HCT116 (cell line): ENCODE measurements at regions not wholly inside any gene's neighbourhood (a gene's known extent, or its start where the extent isn't known, plus 50 kb on each side); places are given as distances from the start of the nearest gene placed in this dataset.

ENCODE experiments used
- ATAC-seq: fragments of 200-7000 bp; cut with Tn5 transposase; 2 replicates; pipeline ENCODE4 v1.9.1; 2020; ENCODE audit warnings: mild to moderate bottlenecking, moderate library complexity
- BruUV-seq: library from RNA; stranded (reverse); fragments of 400-500 nt; replicated peaks from 2 replicates; lab custom pipeline; 2021; lab: Mats Ljungman, UMichigan
- CTCF ChIA-PET: fragments of 300-600 bp; sonication (Branson Sonifier 250); formaldehyde crosslinking; loops from one replicate; lab custom pipeline; 2021; ENCODE audit warnings: antibody characterized with exemption; lab: Charles Lee
- POLR2A ChIA-PET: fragments of 300-600, 350-600 bp; sonication (Branson Sonifier 250); formaldehyde crosslinking; loops from one replicate; lab custom pipeline; 2021; ENCODE audit warnings: antibody characterized with exemption; lab: Charles Lee
- RAD21 ChIA-PET, 2 experiments: fragments of 300-600 bp; sonication (Branson Sonifier 250); formaldehyde crosslinking; loops; one replicate each; lab custom pipeline; 2023; ENCODE audit warnings: low total read pairs in 2 of 2; ENCODE audit not compliant: uncharacterized antibody in 2 of 2, unreplicated experiment in 2 of 2, low non-redundant PET in 1 of 2; lab: Charles Lee
- DNase-seq: peaks from one replicate; pipeline ENCODE4 v3.0.0-alpha.2; 2010; ENCODE audit warnings: low read depth, low spot score
- H2AFZ ChIP-seq: fragments of 200-600 bp; shearing (Covaris generic), sonication (generic); 2 replicates; pipeline ENCODE4 v1.6.1; 2017; ENCODE audit warnings: low read depth, mixed run types, mixed read lengths, antibody characterized with exemption, low read length; ENCODE audit not compliant: poor library complexity, severe bottlenecking
- H3K27ac ChIP-seq: 2 replicates; pipeline ENCODE4 v1.5.1; 2012; ENCODE audit warnings: low read depth, low read length
- H3K27me3 ChIP-seq: fragments of 200-600 bp; sonication (generic); 2 replicates; pipeline ENCODE4 v1.6.1; 2016; ENCODE audit warnings: mixed run types, low read length, mixed read lengths; ENCODE audit not compliant: insufficient read depth
- H3K36me3 ChIP-seq, 2 experiments: fragments of 200-500 bp in 1 of 2; fragments of 200-600 bp in 1 of 2; sonication (Bioruptor generic) in 1 of 2; sonication (generic) in 1 of 2; 2 replicates each; pipeline versions ENCODE4 v1.5.1 to v1.6.1; 2014 to 2016; ENCODE audit warnings: low read length in 2 of 2, inconsistent platforms in 1 of 2, mixed read lengths in 1 of 2, mixed run types in 1 of 2; ENCODE audit not compliant: insufficient read depth in 2 of 2, control insufficient read depth in 1 of 2
- H3K4me1 ChIP-seq, 2 experiments: fragments of 200-600 bp in 1 of 2; sonication (generic) in 1 of 2; 2 replicates each; pipeline versions ENCODE4 v1.5.1 to v1.6.1; 2012 to 2017; ENCODE audit warnings: low read length in 2 of 2, inconsistent platforms in 1 of 2, mild to moderate bottlenecking in 1 of 2, mixed read lengths in 1 of 2, mixed run types in 1 of 2, moderate library complexity in 1 of 2; ENCODE audit not compliant: insufficient read depth in 2 of 2, control insufficient read depth in 1 of 2
- H3K4me2 ChIP-seq: fragments of 200-600 bp; sonication (generic); 2 replicates; pipeline ENCODE4 v1.6.1; 2017; ENCODE audit warnings: mixed run types, low read length, mixed read lengths
- H3K4me3 ChIP-seq, 2 experiments: fragments of 200-600 bp in 1 of 2; sonication (generic) in 1 of 2; replicated peaks in 1 of 2; 2 replicates each; pipeline ENCODE4 v1.5.1; 2011 to 2016; ENCODE audit warnings: low read length in 2 of 2, control low read depth in 1 of 2, low read depth in 1 of 2, mild to moderate bottlenecking in 1 of 2, mixed read lengths in 1 of 2, mixed run types in 1 of 2
- H3K79me2 ChIP-seq: fragments of 200-600 bp; sonication (generic); 2 replicates; pipeline ENCODE4 v1.6.1; 2017; ENCODE audit warnings: mild to moderate bottlenecking, mixed run types, low read length, moderate library complexity, mixed read lengths; ENCODE audit not compliant: insufficient read depth
- H3K9ac ChIP-seq: fragments of 200-600 bp; sonication (generic); 2 replicates; pipeline ENCODE4 v1.6.1; 2016; ENCODE audit warnings: low read length, mixed read lengths
- H3K9me2 ChIP-seq: fragments of 200-600 bp; sonication (generic), shearing (Covaris generic); 2 replicates; pipeline ENCODE4 v1.6.1; 2017; ENCODE audit warnings: mixed run types, mild to moderate bottlenecking, moderate library complexity; ENCODE audit not compliant: insufficient read depth
- H3K9me3 ChIP-seq, 2 experiments: fragments of 200-500 bp in 1 of 2; fragments of 200-600 bp in 1 of 2; sonication (Bioruptor generic) in 1 of 2; sonication (generic) in 1 of 2; 2 replicates each; pipeline ENCODE4 v1.6.1; 2014 to 2017; ENCODE audit warnings: low read length in 2 of 2, mixed read lengths in 2 of 2, inconsistent platforms in 1 of 2, low read depth in 1 of 2, mild to moderate bottlenecking in 1 of 2, mixed run types in 1 of 2, moderate library complexity in 1 of 2; ENCODE audit not compliant: control insufficient read depth in 1 of 2, insufficient read depth in 1 of 2
- H4K20me1 ChIP-seq: fragments of 200-600 bp; sonication (generic), shearing (Covaris generic); 2 replicates; pipeline ENCODE4 v1.6.1; 2017; ENCODE audit warnings: mixed run types, mild to moderate bottlenecking, moderate library complexity; ENCODE audit not compliant: insufficient read depth
- CBX3 ChIP-seq: IDR thresholded peaks from 2 replicates; pipeline ENCODE4 v1.6.1; 2012; ENCODE audit warnings: low read depth
- CEBPB ChIP-seq: IDR thresholded peaks from 2 replicates; pipeline ENCODE4 v1.6.1; 2012; ENCODE audit warnings: low read depth
- EGR1 ChIP-seq: IDR thresholded peaks from 2 replicates; pipeline ENCODE4 v1.6.1; 2012; ENCODE audit warnings: low read depth
- ELF1 ChIP-seq: IDR thresholded peaks from 2 replicates; pipeline ENCODE4 v1.6.1; 2012; ENCODE audit warnings: low read depth, borderline replicate concordance
- EZH2 ChIP-seq: fragments of 200-600 bp; sonication (generic); IDR thresholded peaks from 2 replicates; pipeline ENCODE4 v1.6.1; 2017; ENCODE audit warnings: antibody characterized with exemption, mixed run types
- EZH2phosphoT487 ChIP-seq: fragments of 200-600 bp; IDR thresholded peaks from 2 replicates; pipeline ENCODE4 v1.6.1; 2018; ENCODE audit warnings: antibody characterized with exemption, borderline replicate concordance
- FOSL1 ChIP-seq: IDR thresholded peaks from 2 replicates; pipeline ENCODE4 v1.6.1; 2012; ENCODE audit warnings: low read depth
- POLR2A ChIP-seq: IDR thresholded peaks from 2 replicates; pipeline ENCODE4 v1.7.0; 2011; ENCODE audit warnings: borderline replicate concordance; ENCODE audit not compliant: insufficient read depth, insufficient read length; ENCODE audit errors: extremely low read depth
- SRF ChIP-seq: IDR thresholded peaks from 2 replicates; pipeline ENCODE4 v1.6.1; 2012; ENCODE audit warnings: low read depth
- TCF7L2 ChIP-seq: IDR thresholded peaks from 2 replicates; pipeline ENCODE4 v1.7.0; 2011; ENCODE audit warnings: borderline replicate concordance, inconsistent platforms; ENCODE audit not compliant: insufficient read depth, insufficient read length; ENCODE audit errors: extremely low read depth
- ZFX ChIP-seq: fragments of 450-650 bp; IDR thresholded peaks from 2 replicates; pipeline ENCODE4 v1.6.1; 2017
- ZNF274 ChIP-seq: fragments of 200-500 bp; sonication (Bioruptor generic); IDR thresholded peaks from 2 replicates; pipeline ENCODE4 v1.6.1; 2014; ENCODE audit warnings: mild to moderate bottlenecking, low read depth, low read length, inconsistent platforms
- intact Hi-C: fragments of 100-400 bp; cut with micrococcal nuclease; formaldehyde crosslinking; loops from 2 replicates; pipeline ENCODE4 v1.10.0; 2022
- TF ChIP-seq, protein P1 (sequence below): IDR thresholded peaks from 2 replicates; pipeline ENCODE4 v1.6.1; 2012
- TF ChIP-seq, protein P2 (sequence below): IDR thresholded peaks from 2 replicates; pipeline ENCODE4 v1.6.1; 2011; ENCODE audit warnings: mild to moderate bottlenecking, low read length, moderate library complexity; ENCODE audit not compliant: insufficient replicate concordance; ENCODE audit errors: extremely low read depth
- TF ChIP-seq, protein P3 (sequence below), 3 experiments: fragments of 200-600 bp in 1 of 3; sonication (generic) in 1 of 3; IDR thresholded peaks in 2 of 3; conservative IDR thresholded peaks in 1 of 3; 2 replicates each; pipeline ENCODE4 v1.5.1; 2012 to 2017; ENCODE audit warnings: low read depth in 2 of 3, low read length in 2 of 3, antibody characterized with exemption in 1 of 3, borderline replicate concordance in 1 of 3, control low read depth in 1 of 3, mild to moderate bottlenecking in 1 of 3, mixed read lengths in 1 of 3, mixed run types in 1 of 3, moderate library complexity in 1 of 3; ENCODE audit not compliant: insufficient read depth in 1 of 3
- TF ChIP-seq, protein P4 (sequence below): IDR thresholded peaks from 2 replicates; pipeline ENCODE4 v1.6.1; 2012

DNA sequence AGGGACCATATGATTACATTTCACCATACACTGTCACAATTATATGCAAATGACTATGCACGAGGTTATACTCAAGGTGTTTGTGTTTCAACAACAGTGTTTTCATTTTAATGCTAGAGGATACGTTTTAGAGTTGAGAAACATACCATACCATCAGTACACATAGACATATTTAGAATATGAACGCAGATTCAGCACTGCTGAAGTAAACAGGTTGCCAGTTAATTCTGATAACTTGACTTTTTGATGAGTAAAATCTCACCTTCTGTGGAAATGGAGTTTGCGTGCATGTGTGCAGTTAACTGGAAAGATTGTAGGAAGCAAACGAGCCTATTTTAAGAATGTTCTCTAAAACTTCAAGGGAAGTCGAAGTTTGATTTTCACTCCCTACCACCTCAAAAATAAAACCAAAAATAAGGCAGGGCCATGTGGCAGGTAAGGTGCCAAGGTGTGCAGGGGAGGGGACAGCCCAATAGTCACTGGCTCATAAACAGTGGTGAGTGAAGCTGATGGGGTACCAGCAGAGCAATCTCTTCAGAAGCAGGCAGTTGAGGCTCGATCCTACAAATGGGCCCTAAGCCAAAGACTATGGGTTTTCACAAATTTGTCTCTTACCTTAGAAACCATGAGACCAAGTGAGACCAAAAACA, 213.1 kb downstream of the IKZF2 start:
- no peak for DNase-seq
- no peak overlapping the region for H3K9ac ChIP-seq
- H3K9me2 ChIP-seq: no peaks in the 10 kb centered on the region
- intact Hi-C loops: no loop called here
- ChIA-PET CTCF (no interaction called here), POLR2A (no interaction called here), RAD21 (no interaction called here)
- no peaks in the 10 kb centered on the region for H4K20me1 ChIP-seq
- H3K4me2 ChIP-seq: no peak overlapping the region
- no peaks in the 10 kb centered on the region for H3K79me2 ChIP-seq
- H3K36me3 ChIP-seq: no peaks in the 10 kb centered on the region
- no peak overlapping the region for H3K4me3 ChIP-seq
- ATAC-seq: no peak
- no peak for TF ChIP-seq FOSL1
- TF ChIP-seq, protein P1, sequence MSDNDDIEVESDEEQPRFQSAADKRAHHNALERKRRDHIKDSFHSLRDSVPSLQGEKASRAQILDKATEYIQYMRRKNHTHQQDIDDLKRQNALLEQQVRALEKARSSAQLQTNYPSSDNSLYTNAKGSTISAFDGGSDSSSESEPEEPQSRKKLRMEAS: no peak
- no peak for TF ChIP-seq POLR2A
- no peak overlapping the region for H3K27ac ChIP-seq
- H3K9me3 ChIP-seq: no peaks in the 10 kb centered on the region
- no TSS peak for BruUV-seq
- H2AFZ ChIP-seq: no peak overlapping the region
- peaks cover 15 to 18% of the 10 kb centered on the region in 2 experiments; a peak in 3 of 4 replicates for H3K4me1 ChIP-seq
- no peaks in the 10 kb centered on the region for H3K27me3 ChIP-seq

DNA sequence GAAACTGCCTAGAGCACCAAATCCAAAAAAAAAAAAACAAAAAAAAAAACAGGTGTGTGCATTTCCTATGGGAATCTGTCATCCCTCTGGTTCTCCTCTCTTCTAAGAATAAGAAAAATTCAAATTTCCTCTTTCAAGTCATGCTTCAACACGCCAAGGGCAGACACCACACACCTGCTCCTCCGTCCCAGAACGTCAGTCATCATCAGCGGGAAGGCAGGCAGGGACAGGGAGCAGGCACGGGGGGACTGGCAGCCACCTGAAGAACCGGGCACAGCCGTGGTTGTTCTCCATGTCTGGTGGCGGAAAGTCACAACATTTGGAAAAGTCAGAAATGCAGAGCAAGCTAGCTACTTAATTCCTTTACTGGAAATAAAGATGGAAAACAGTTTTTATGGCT, 214.8 kb downstream of the IKZF2 start:
- no peaks in the 10 kb centered on the region for H4K20me1 ChIP-seq
- H3K79me2 ChIP-seq: no peaks in the 10 kb centered on the region
- no peak overlapping the region for H3K27ac ChIP-seq
- ChIA-PET POLR2A (no interaction called here), CTCF (no interaction called here), RAD21 (no interaction called here)
- H2AFZ ChIP-seq: no peak overlapping the region
- TF ChIP-seq EZH2phosphoT487 (no peak), TCF7L2 (no peak), ELF1 (no peak), EZH2 (no peak), SRF (no peak), EGR1 (no peak), CEBPB (no peak), FOSL1 (no peak), CBX3 (no peak), ZFX (no peak), POLR2A (no peak), ZNF274 (no peak)
- TF ChIP-seq, protein P1: no peak
- TF ChIP-seq, protein P2, sequence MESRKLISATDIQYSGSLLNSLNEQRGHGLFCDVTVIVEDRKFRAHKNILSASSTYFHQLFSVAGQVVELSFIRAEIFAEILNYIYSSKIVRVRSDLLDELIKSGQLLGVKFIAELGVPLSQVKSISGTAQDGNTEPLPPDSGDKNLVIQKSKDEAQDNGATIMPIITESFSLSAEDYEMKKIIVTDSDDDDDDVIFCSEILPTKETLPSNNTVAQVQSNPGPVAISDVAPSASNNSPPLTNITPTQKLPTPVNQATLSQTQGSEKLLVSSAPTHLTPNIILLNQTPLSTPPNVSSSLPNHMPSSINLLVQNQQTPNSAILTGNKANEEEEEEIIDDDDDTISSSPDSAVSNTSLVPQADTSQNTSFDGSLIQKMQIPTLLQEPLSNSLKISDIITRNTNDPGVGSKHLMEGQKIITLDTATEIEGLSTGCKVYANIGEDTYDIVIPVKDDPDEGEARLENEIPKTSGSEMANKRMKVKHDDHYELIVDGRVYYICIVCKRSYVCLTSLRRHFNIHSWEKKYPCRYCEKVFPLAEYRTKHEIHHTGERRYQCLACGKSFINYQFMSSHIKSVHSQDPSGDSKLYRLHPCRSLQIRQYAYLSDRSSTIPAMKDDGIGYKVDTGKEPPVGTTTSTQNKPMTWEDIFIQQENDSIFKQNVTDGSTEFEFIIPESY: no peak
- TF ChIP-seq, protein P3, sequence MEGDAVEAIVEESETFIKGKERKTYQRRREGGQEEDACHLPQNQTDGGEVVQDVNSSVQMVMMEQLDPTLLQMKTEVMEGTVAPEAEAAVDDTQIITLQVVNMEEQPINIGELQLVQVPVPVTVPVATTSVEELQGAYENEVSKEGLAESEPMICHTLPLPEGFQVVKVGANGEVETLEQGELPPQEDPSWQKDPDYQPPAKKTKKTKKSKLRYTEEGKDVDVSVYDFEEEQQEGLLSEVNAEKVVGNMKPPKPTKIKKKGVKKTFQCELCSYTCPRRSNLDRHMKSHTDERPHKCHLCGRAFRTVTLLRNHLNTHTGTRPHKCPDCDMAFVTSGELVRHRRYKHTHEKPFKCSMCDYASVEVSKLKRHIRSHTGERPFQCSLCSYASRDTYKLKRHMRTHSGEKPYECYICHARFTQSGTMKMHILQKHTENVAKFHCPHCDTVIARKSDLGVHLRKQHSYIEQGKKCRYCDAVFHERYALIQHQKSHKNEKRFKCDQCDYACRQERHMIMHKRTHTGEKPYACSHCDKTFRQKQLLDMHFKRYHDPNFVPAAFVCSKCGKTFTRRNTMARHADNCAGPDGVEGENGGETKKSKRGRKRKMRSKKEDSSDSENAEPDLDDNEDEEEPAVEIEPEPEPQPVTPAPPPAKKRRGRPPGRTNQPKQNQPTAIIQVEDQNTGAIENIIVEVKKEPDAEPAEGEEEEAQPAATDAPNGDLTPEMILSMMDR (IDR thresholded peaks at IDR 0.05 in 2 of 3, conservative IDR thresholded peaks at IDR 0.05 in 1 of 3; ENCODE audit: borderline replicate concordance in 1 of 3, insufficient read depth in 1 of 3, low read depth in 2 of 3, low read length in 2 of 3): no peak
- TF ChIP-seq, protein P4, sequence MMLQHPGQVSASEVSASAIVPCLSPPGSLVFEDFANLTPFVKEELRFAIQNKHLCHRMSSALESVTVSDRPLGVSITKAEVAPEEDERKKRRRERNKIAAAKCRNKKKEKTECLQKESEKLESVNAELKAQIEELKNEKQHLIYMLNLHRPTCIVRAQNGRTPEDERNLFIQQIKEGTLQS: no peak
- no peaks in the 10 kb centered on the region for H3K27me3 ChIP-seq
- no peak overlapping the region for H3K9ac ChIP-seq
- H3K4me1 ChIP-seq: peaks cover 15 to 18% of the 10 kb centered on the region in 2 experiments; a peak in 3 of 4 replicates
- DNase-seq (no peak), ATAC-seq (no peak)
- intact Hi-C loops: no loop called here
- no TSS peak for BruUV-seq
- H3K9me2 ChIP-seq: no peaks in the 10 kb centered on the region
- no peaks in the 10 kb centered on the region for H3K36me3 ChIP-seq
- no peak overlapping the region for H3K4me3 ChIP-seq
- H3K9me3 ChIP-seq: no peaks in the 10 kb centered on the region
- H3K4me2 ChIP-seq: no peak overlapping the region
